Body of pancreas (tissue), 4 donors: ENCODE measurements at regions not wholly inside any gene's neighbourhood (a gene's known extent, or its start where the extent isn't known, plus 50 kb on each side); places are given as distances from the start of the nearest gene placed in this dataset.

ENCODE experiments used
- ATAC-seq: fragments of 150-250 bp; one replicate; pipeline ENCODE4 v1.9.1; 2016
- DNase-seq, 4 donors: peaks; one replicate each; pipeline ENCODE4 v3.0.0-alpha.2; 2019
- H3K27ac ChIP-seq, 4 donors: fragments of 200-600 bp; sonication (generic); 1 replicate in 3 of 4; 2 replicates in 1 of 4; pipeline versions ENCODE4 v1.5.1 to v1.6.1; 2016 to 2019; ENCODE audit warnings: mild to moderate bottlenecking in 1 of 4, mixed read lengths in 1 of 4, moderate library complexity in 1 of 4
- H3K27me3 ChIP-seq, 2 donors: fragments of 200-600 bp; sonication (generic); one replicate each; pipeline ENCODE4 v1.6.0; 2016; ENCODE audit warnings: mild to moderate bottlenecking in 1 of 2
- H3K36me3 ChIP-seq, 2 donors: fragments of 200-600 bp; sonication (generic); replicated peaks in 1 of 2; 2 replicates each; pipeline ENCODE4 v1.5.1; 2016; ENCODE audit warnings: low read depth in 2 of 2; ENCODE audit not compliant: insufficient read depth in 1 of 2
- H3K4me1 ChIP-seq: fragments of 200-600 bp; sonication (generic); one replicate; pipeline ENCODE4 v1.6.0; 2016
- H3K4me3 ChIP-seq, 2 donors: fragments of 200-600 bp; sonication (generic); 1 replicate in 1 of 2; 2 replicates in 1 of 2; pipeline ENCODE4 v1.5.1; 2016 to 2019
- H3K9me3 ChIP-seq, 3 donors: fragments of 200-600 bp; sonication (generic); 1 replicate in 2 of 3; 2 replicates in 1 of 3; pipeline ENCODE4 v1.5.1; 2016
- CTCF ChIP-seq, 7 experiments: fragments of 450-650 bp in 4 of 7; fragments of 200-600 bp in 3 of 7; sonication (generic) in 3 of 7; IDR thresholded peaks; one replicate each; pipeline ENCODE4 v1.5.1; 2016 to 2019; ENCODE audit warnings: antibody characterized with exemption in 7 of 7
- POLR2A ChIP-seq, 3 donors: fragments of 450-650 bp; IDR thresholded peaks; one replicate each; pipeline ENCODE4 v1.6.1; 2016; ENCODE audit warnings: antibody characterized with exemption in 3 of 3, mild to moderate bottlenecking in 2 of 3
- WGBS, 2 donors: methylation state at CpG; one replicate each; pipeline ENCODE4 v1.1.5; 2017; 5-methylcytosine and 5-hydroxymethylcytosine counted together
- intact Hi-C: fragments of 100-400 bp; cut with DNase I; formaldehyde crosslinking; loops from one replicate; pipeline ENCODE4 v1.15.1; 2023

GRCh38 chr2:41101281-41101680 lies 649.4 kb upstream of the SLC8A1 start:
- 56 to 75% methylated on average over 1 of the region's 1 CpG for WGBS, 2 donors
- ATAC-seq (no peak), DNase-seq (no peak)
- Histone ChIP-seq H3K4me1 (no peaks in the 10 kb centered on the region), H3K27me3 (no peaks in the 10 kb centered on the region), H3K36me3 (no peaks in the 10 kb centered on the region), H3K4me3 (no peak overlapping the region), H3K9me3 (no peaks in the 10 kb centered on the region), H3K27ac (no peak overlapping the region)
- TF ChIP-seq CTCF (IDR thresholded peaks at IDR 0.05) (no peak), POLR2A (IDR thresholded peaks at IDR 0.05) (no peak)
- intact Hi-C loops, result no loop called here

- DNase-seq (no peak), ATAC-seq (no peak)
- no peak overlapping the region for H3K4me3 ChIP-seq
- WGBS, 2 donors, result 75 to 78% methylated on average over 4 of the region's 4 CpGs
- TF ChIP-seq CTCF (IDR thresholded peaks at IDR 0.05) (no peak), POLR2A (IDR thresholded peaks at IDR 0.05) (no peak)
- intact Hi-C loops, result no loop called here
- no peaks in the 10 kb centered on the region for H3K36me3 ChIP-seq
- H3K4me1 ChIP-seq, result no peaks in the 10 kb centered on the region
- no peaks in the 10 kb centered on the region for H3K27me3 ChIP-seq
- no peaks in the 10 kb centered on the region for H3K9me3 ChIP-seq
- no peak overlapping the region for H3K27ac ChIP-seq
These were observed 657.9 kb upstream of the SLC8A1 start for GRCh38 chr2:41109744-41110143.

GRCh38 chr2:41111836-41112627 lies 660.1 kb upstream of the SLC8A1 start:
- DNase-seq, result no peak
- no peaks in the 10 kb centered on the region for H3K36me3 ChIP-seq
- WGBS, 2 donors, result 68 to 71% methylated on average over 5 of the region's 5 CpGs
- no peaks in the 10 kb centered on the region for H3K27me3 ChIP-seq
- no peak for ATAC-seq
- intact Hi-C loops, result no loop called here
- H3K27ac ChIP-seq, result no peak overlapping the region
- no peaks in the 10 kb centered on the region for H3K4me1 ChIP-seq
- TF ChIP-seq POLR2A (IDR thresholded peaks at IDR 0.05) (no peak), CTCF (IDR thresholded peaks at IDR 0.05) (no peak)
- no peak overlapping the region for H3K4me3 ChIP-seq
- H3K9me3 ChIP-seq, result no peaks in the 10 kb centered on the region

GRCh38 chr2:41116106-41116797 lies 664.4 kb upstream of the SLC8A1 start:
- DNase-seq (no peak), ATAC-seq (no peak)
- Histone ChIP-seq H3K27ac (no peak overlapping the region), H3K4me1 (no peaks in the 10 kb centered on the region), H3K27me3 (no peaks in the 10 kb centered on the region), H3K9me3 (no peaks in the 10 kb centered on the region), H3K4me3 (no peak overlapping the region), H3K36me3 (no peaks in the 10 kb centered on the region)
- 79 to 90% methylated on average over 8 of the region's 8 CpGs for WGBS, 2 donors
- intact Hi-C loops, result no loop called here
- no peak for TF ChIP-seq POLR2A (IDR thresholded peaks at IDR 0.05)
- no peak for TF ChIP-seq CTCF (IDR thresholded peaks at IDR 0.05)
